VCaP (cell line): ENCODE measurements at regions not wholly inside any gene's neighbourhood (a gene's known extent, or its start where the extent isn't known, plus 50 kb on each side); places are given as distances from the start of the nearest gene placed in this dataset.

ENCODE experiments used
- H3K27ac ChIP-seq: fragments of 450-650 bp; 2 replicates; pipeline ENCODE4 v1.5.1; 2017
- CTCF ChIP-seq: fragments of 450-650 bp; conservative IDR thresholded peaks from 2 replicates; pipeline ENCODE4 v1.5.1; 2017; ENCODE audit warnings: mild to moderate bottlenecking, moderate library complexity

- H3K27ac ChIP-seq: no peak overlapping the region
Measured at GRCh38 chr9:27634879-27635278, 61.6 kb upstream of the C9orf72 start.

GRCh38 chr9:27638716-27639115 is 65.4 kb upstream of the C9orf72 start:
- no peak for TF ChIP-seq CTCF
- no peak overlapping the region for H3K27ac ChIP-seq

More at GRCh38 chr9:27634879-27635278, 61.6 kb upstream of the C9orf72 start:
- no peak for TF ChIP-seq CTCF

GRCh38 chr9:27645161-27645840 is 72.0 kb upstream of the C9orf72 start:
- no peak for TF ChIP-seq CTCF

GRCh38 chr9:27653246-27653645 is 80.0 kb upstream of the C9orf72 start:
- TF ChIP-seq CTCF: no peak
- no peak overlapping the region for H3K27ac ChIP-seq

More at GRCh38 chr9:27645161-27645840, 72.0 kb upstream of the C9orf72 start:
- H3K27ac ChIP-seq: no peak overlapping the region

- no peak overlapping the region for H3K27ac ChIP-seq
- TF ChIP-seq CTCF: no peak
Measured at GRCh38 chr9:27653957-27654356, 80.7 kb upstream of the C9orf72 start.

GRCh38 chr9:27654629-27655285 is 81.5 kb upstream of the C9orf72 start:
- no peak overlapping the region for H3K27ac ChIP-seq
- no peak for TF ChIP-seq CTCF

- no peak overlapping the region for H3K27ac ChIP-seq
- TF ChIP-seq CTCF: no peak
Measured at GRCh38 chr9:27655441-27655840, 82.2 kb upstream of the C9orf72 start.
